OCI-LY3 (cell line): ENCODE measurements at regions not wholly inside any gene's neighbourhood (a gene's known extent, or its start where the extent isn't known, plus 50 kb on each side); places are given as distances from the start of the nearest gene placed in this dataset.

Experiments
- EZH2phosphoT487 ChIP-seq: fragments of 200-600 bp; shearing (Covaris generic); IDR thresholded peaks from 2 replicates; pipeline ENCODE4 v1.6.1; 2018; ENCODE audit warnings: antibody characterized with exemption, mixed run types, low read depth
- TF ChIP-seq, protein P1 (sequence below): fragments of 200-600, 300-600 bp; sonication (generic); IDR thresholded peaks from 2 replicates; pipeline ENCODE4 v1.5.1; 2014; ENCODE audit warnings: antibody characterized with exemption, low read length, low read depth

DNA sequence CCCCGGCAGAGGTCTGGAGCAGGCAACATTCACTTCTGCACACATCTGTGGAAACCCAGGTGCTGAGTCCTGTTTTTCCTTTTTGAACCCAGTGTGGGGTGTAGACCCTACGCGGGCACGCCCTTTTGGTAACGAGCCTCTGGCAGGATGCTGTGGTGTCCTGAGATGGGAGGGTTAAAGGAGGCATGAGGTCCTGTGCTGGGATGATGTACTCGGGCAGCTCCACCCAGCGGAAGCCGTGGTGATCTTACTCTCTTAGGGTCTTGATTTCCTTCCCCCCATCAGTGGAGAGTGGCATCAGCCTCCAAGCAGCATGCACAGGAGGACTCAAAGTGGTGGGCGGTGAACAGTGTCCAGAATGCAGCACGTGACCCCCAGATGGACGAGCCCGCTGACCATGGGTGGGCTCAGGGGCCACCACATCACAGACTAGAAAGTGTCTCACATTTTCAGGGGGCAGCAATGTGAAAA, 148.6 kb downstream of the DNAJB6 start:
- TF ChIP-seq, protein P1, sequence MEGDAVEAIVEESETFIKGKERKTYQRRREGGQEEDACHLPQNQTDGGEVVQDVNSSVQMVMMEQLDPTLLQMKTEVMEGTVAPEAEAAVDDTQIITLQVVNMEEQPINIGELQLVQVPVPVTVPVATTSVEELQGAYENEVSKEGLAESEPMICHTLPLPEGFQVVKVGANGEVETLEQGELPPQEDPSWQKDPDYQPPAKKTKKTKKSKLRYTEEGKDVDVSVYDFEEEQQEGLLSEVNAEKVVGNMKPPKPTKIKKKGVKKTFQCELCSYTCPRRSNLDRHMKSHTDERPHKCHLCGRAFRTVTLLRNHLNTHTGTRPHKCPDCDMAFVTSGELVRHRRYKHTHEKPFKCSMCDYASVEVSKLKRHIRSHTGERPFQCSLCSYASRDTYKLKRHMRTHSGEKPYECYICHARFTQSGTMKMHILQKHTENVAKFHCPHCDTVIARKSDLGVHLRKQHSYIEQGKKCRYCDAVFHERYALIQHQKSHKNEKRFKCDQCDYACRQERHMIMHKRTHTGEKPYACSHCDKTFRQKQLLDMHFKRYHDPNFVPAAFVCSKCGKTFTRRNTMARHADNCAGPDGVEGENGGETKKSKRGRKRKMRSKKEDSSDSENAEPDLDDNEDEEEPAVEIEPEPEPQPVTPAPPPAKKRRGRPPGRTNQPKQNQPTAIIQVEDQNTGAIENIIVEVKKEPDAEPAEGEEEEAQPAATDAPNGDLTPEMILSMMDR = no peak
- no peak for TF ChIP-seq EZH2phosphoT487
